GM18511 (cell line): ENCODE measurements at regions not wholly inside any gene's neighbourhood (a gene's known extent, or its start where the extent isn't known, plus 50 kb on each side); places are given as distances from the start of the nearest gene placed in this dataset.

Experiments
- ATAC-seq: cut with Tn5 transposase; IDR thresholded peaks from one replicate; pipeline ENCODE4 v1.9.1; 2021; ENCODE audit warnings: mild to moderate bottlenecking, moderate library complexity; ENCODE audit not compliant: unreplicated experiment

DNA sequence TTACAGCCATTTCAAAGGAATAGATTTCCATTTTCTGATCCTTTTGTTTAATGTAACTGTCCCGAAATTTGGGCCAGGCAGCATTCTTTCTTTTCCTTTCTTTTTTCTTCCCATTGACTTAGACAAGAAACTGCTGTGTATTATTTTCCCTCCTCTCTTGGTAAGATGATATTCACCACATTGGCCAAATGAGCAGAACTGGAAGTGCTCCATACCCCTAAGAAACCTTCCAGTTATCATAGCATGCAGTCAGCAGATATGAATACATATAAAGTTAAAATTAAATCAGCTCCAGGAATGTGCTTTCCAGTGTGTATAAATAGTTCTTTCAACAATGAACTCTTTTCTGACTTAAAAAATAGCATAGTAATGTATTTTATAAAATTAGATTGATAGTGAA, 168.5 kb upstream of the GAS1 start:
- ATAC-seq: no peak

DNA sequence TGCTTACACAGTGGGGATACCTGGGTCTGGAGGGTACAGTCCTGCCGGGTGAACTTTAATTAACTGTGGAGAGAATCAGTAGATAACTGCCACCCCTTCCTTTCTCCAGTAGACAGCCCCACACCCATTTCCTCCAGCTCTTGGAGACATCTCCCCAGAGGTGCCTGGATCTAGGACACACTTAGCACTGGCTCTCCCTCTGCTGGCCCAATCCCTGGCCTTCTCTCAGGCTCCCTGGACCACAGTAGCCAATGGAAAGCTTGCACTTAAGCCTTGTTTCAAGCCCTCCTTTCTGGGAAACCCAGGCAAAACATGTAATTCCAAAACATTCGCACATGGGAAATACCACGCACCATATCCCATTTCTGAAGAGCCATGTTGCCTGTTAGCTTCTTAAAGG, 169.2 kb upstream of the GAS1 start:
- no peak for ATAC-seq

DNA sequence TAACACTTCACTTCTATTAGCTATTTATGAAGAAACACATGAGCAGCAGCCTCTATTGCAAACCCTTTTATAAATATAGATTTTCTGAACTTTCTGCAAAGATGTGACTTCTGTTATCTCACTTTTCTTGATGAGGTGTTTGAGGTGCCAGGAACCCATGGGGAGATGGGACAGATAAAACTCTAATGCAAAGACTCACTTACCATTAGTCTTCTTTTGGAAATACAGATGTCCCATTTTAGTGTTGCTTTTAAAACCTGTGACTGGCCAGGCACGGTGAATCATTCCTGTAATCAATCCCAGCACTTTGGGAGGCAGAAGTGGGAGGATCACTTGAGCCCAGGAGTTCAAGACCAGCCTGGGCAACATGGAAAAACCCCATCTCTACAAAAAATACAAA, 171.3 kb upstream of the GAS1 start:
- no peak for ATAC-seq

DNA sequence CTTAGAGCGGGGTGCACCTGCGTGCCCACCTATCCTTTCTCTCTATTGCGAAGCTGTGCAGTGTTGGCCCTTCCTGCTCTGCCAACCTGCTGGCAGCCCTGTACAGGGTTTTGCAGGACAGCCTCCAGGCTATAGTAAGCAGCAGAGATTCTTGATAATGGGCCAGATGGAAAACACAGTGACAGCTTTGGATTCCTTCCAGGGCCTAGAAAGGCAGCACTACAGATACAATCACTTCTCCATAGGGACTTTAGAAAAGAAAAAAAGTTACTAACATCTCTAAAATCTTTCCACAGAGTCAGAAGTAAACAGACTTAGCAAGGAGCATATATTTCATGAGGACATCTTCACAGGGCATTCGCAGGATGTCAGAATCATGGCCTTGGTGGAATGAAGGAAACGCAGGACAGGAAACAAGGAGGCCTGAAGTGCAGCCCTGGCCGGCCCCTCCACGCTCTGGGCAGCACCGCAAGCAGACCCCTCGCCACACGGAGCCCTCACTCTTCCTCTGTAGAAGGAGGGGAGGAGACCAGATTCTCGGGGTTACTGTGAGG, 172.1 kb upstream of the GAS1 start:
- ATAC-seq: no peak

DNA sequence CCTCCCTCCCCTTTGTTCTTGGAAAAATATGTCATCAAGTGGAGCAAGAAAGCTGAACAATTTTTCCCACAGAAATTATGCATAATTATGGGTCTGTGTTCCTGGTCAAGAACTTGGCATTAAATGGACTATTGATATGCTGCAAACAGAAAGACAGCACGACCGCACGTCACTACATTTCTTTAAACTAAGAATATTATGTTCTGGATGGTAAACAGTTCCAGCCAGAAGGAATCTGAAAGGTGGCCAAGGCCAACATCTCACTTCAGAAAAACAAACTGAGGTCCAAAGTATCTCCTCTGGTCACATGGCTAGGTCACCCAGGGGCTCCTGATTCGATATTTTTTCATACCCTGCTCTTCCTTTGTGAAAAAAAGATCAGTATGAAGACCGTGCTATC, 173.3 kb upstream of the GAS1 start:
- no peak for ATAC-seq

DNA sequence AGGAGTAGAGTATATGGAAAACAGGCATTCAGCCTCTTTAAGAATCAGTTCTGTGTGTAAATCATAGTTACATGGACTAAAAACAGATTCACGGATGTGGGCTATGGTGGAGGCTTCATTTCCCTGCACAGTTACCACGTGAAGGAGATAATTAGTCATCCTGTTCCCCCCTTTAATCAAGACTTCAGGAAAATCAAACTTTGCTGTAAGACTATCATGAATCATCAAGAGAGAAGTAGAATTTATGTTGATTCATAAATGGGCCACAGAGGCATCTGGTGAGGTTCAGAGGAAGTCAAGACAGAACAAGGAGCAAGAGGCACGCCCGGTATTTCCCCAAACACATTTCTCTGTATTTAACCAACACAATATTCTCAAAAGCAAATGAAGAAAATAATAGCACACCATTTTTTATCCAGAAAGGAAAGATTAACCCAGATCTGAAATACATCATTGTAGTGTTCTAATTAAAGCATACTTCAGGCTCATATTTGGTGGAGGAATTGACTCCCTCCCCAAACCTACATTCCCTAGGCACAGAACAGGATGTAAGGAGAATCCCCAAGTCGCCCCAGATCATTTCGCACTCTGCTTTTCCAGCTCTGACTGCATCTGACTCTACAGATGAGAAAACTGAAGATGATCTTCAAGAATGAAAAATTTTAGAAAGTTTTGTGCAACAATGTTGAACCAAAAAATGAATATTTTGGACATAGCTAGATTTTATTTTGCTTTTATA, 175.8 kb upstream of the GAS1 start:
- no peak for ATAC-seq

DNA sequence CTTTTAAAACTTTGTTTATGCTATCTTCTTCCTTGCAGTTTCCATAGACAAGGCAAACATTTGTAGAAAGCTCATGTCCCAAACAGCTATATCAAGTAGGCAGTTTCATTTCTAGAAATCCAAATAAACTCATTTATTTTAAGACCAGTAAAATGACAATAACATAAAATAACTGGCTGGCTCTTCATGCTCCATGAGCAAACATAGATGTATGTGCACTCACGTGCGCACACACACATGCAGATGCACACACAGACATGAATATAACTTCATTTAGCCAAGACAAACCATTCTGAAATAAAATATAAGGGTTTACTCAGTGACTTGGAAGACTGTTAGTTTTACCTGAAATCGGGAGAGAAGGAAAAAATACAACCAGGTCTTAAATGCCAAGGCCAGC, 176.5 kb upstream of the GAS1 start:
- no peak for ATAC-seq

DNA sequence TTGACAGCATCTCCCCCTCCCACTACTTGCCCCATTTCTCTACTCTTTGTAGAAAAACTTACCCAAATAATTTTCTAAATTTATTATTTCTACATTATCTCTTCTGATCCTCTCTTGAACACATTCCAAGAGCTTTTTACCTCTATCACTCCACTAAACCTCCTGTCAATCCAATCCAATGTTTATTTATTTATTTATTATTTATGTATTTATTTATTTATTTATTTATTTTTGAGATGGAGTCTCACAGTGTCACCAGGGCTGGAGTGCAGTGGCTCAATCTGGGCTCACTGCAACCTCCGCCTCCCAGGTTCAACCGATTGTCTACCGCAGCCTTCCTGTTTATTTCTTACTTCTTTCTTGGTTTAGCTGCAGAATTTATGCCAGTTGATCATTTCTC, 178.5 kb upstream of the GAS1 start:
- no peak for ATAC-seq

DNA sequence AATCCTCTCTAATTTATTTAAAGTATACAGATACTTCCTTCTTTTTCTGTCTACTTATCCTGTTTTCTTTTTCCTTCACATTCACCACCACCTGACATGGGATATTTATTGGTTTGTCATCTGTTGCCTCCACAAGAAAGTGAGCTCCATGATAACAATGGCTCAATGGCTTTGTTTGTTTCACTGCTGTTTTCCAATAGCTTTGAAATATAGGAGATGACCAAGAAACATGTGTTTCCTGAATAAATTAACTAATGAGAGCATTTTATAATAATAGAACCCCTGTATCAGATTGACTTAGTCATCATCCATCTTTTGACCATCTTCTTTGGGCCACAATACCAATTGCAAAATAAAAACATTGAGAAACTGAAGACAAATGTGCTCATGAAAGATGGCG, 180.2 kb upstream of the GAS1 start:
- no peak for ATAC-seq

DNA sequence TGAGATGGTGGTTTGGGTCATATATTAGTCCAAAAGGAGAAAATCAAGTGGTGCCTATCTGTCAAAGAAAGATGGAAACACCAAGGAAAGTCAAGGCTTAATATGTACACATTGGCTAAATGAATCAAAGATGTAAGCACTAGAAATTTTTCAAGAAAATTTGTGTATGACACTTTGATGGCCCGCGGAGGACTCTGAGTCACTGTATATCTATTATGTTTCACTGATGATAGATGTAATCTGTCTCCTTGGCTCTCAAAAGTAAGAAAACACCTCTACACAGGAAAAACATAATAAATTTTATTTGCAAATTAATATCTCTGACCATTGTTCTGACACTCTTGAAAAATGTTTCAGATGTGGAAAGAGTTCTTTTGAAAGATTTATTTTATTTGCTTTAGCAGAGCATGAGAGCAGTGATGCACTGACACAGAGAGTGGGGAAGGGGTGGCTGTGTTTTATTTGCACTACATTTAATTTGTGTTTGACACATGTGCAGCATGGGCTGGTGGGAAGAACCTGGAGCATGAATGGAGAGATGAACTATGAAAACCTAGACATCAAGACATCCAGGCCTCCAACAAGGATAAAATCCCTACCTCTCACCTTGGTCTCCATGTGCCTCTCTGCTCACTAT, 180.8 kb upstream of the GAS1 start:
- no peak for ATAC-seq

DNA sequence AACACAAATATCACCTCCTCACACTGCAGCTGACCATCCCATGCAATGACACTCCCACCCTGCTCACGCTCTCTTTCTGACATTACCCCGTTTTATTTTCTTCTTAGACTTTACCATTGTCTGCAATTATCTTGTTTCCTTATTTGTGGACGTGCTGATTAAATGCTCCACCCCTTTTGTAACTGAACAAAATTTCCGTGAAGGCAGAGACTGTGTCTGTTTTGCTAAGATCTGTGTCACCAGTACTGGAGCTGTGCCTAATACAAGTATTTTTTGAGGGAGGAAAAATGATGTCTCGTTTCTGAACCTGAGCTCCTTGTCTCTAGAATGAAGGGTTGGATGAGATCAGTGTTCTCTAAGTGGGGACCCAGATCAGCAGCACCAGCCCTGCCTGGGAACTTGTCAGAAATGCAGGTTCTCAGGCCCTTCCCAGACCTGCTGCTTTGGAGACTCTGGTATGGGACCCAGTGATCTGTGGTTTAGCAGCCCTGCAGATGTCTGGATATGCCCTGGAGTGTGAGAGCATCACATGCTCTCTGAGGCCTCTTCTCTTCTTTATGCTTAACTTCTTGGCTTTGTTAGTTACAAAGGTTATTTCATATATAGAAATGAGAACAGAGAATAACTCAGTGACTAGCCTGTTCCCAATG, 181.7 kb upstream of the GAS1 start:
- no peak for ATAC-seq

DNA sequence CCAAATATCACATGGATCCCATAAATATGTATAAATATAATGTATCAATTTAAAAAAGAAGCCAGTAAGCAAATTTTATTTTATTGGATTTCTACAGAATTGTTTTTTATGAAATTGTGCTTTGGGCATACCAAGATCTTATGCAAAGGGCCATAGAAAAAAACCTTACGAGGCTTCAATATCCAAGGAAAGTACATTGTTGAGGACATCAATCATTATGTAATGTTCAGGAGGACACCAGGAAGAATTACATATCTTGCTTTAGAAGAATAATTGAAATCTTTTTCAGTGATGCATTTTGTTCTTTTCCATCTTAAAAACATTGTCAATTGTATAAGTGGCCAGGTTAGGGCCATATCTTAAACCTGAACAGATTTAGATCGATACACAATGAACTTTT, 187.8 kb upstream of the GAS1 start:
- no peak for ATAC-seq

DNA sequence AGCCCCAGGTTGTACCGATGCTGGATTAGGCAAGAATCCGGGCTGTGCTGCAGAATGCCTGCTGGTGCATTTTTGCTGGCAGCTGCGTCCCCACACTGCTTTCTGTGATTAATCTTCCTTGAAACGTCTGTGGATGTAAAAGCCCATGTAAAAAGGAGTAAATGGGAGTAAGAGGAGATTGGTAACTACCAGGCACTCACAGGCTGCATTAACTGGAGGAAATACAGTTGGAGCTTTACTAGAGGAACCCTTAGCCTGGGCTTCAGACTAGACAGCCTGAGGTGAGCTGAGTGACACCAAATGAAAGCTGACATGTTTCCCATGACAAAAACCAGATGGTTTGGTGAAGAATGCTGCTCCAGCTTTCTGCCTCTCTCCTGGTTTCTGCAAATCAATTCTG, 190.4 kb upstream of the GAS1 start:
- no peak for ATAC-seq

DNA sequence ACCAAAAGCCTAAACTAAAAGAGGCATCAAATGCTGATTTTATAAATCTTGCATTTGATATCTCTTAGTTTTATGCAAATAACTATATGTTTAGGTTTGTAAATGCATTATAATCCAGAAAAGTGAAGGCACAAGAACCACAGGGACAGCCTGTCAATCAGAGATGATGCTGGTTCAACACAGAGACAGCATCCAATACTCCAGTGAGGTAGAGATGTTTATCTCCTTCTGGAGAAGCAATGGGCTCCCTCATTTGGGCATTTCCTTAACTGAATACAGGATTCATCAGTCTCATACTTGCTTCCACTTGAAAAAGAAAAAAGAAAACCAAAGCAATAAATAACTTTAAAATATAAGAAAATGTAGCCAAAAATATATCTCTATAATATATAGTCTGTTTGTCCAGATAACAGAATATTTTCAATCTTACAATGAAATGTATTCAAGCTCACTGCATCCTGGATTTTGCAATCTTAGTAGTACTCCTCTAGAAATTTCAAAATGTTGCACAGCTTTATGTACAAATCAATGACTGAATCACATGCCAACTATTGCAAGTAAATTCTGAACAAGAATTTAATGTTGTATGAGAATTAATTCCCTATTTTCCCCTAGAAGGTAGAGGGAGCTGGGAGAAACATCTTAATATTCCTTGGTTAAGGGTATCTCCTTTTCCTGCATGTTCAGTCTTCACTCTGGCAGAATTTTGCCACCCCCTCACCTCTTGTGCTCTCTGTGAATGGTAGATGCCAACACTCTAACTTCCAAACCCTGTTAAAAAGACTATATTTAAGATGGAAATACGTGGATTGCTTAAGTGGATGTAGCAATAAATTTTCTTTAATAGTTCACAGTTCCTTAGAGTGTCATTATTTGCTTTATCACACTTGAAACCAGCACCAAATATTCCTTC, 191.1 kb upstream of the GAS1 start:
- no peak for ATAC-seq

DNA sequence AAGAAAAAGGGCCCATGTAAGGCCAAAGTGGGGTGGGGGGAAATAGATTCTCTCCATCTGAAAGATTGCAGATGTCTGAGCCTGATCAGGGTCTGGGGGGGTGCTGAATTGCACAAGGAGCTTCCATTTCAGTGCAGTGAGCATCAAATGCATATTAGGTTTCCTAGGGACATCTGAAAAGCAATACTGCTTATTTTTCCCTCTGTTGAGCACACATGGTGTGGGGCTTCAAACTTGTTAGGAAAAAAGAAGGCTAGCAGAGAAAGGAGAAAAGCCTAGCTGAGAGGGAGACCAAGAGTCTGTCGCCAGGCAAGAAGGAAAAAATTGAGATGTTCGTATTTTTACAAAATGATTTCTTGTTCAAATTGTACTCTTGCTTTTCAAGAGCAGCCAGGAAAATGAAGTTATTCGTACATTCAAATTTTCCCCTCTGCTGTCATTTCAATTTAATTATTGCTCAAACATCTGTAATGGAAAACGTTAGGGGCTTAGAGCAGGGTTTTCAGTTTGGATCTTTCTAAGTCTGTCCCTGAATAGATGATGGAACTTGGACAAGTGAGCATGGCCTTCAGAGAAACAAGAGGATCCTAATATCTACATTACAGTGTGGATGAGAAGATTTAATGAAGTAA, 191.9 kb upstream of the GAS1 start:
- ATAC-seq: no peak

DNA sequence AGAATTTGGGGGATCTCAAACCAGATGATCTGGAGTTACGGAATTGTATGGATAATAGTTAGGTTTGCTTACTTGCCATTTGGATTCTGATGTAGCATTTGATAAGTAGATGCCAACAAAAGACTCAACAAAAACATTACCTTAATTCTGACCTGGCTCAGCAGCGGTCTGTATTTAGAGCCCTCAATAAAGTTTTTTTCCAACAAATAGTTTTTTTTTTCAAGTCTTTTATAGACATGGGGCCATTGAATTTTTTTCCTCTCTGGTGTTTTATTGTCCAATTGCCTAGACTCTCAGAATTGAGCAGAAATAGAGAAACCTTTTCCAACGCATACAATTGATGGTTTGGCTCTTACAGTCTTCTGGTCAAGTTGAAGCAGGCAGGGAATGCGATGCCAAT, 192.8 kb upstream of the GAS1 start:
- no peak for ATAC-seq

DNA sequence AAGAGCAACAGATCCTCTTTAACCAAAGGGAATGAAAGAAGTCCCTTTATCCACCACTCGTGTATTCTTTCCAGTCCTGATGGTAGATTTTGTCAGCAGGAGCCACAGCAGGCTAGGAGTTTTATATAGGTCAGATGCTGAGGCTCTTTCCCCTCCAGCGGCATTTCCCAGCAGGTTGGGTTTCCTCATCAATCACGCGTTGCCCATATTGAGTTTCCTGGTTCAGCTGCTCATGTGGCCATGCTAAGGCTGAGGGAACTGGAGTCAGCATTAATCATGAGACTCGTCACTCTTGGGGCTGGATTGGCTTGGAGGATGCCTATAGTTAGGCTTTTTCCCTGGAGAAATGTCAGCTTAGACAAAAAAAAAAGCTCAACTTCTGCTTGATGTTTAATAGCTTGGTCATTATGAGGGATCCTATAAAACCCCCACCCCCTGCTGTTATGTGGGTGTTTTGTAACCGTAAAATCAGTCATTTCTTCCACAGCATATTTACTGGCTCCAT, 193.4 kb upstream of the GAS1 start:
- no peak for ATAC-seq

DNA sequence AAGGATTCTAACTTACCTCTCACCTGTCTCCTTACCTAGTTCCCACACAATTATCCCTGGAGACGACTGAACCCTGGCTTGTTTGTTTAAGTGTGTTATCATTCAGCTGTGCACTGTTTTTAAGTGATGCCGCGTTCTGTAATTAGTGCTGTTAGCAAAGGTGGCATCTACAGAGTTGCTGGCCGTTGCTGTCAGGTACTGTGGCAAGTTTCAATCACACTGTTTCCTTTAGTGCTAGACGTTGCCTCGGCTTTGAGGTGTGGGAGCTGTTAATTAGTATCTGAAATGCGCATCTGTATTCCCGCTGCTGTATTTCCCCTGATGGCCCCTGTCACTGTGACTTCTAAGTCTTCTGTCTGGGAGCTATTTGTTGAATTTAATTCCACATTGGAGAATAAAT, 193.8 kb upstream of the GAS1 start:
- no peak for ATAC-seq

DNA sequence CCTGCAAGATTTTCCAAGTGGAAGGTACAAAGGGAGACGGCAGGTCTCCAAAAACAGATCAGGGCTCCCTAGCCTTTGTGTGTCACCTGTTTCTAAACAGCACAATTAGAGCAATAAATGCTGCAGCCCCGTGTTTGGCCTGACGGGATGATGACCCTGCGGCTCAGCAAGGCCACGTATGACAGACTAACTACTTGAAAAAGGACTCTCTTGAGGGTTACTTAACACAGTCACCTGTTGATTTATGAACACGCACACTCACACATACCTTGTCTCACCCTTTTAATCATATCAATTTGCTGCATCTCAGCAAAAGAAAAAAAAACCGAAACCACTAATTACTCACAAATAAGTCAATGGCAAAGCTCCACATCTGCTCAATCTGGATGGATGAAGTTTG, 199.6 kb upstream of the GAS1 start:
- no peak for ATAC-seq

DNA sequence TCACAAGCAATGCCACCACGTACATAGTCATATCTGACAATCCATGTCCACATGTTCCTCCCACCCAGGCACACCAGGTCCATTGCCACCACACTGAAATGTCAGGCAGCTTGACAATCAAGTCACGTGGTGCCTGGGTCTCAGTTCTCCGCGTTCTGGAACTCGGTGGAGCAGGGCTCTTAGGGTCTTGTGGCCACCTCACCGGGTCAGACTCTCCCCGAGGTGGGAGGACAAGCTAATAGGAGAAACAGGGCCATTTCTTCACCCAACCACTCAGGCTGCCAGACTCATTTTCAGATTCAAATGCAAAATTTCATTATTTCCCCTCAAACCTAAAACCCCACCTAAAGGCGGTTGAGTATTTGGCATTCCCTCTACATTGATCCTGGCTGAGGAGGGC, 200.5 kb upstream of the GAS1 start:
- no peak for ATAC-seq
